HG03095 (cell line): ENCODE measurements at regions not wholly inside any gene's neighbourhood (a gene's known extent, or its start where the extent isn't known, plus 50 kb on each side); places are given as distances from the start of the nearest gene placed in this dataset.

Experiments
- ATAC-seq: cut with Tn5 transposase; IDR thresholded peaks from one replicate; pipeline ENCODE4 v1.9.1; 2021; ENCODE audit warnings: moderate library complexity; ENCODE audit not compliant: unreplicated experiment

DNA sequence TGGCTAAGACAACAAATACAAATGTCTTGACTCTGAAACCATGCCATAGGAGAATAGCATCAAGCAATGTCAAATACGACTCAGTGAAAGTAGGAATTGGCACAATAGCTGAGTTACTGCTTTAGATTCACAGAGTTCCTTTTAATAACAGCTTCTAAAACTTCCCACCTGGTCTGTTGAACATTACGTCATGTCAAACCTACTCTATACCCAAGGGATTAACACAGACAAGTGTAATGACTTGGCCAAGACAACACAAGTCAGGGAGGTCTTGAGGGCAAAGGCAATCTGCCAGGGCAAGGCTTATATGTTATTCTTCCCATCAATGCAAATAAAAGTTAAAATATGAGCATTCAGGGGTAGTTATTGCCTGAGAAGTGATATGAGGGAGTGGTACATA, 265.1 kb upstream of the PRDM1 start:
- ATAC-seq: no peak

DNA sequence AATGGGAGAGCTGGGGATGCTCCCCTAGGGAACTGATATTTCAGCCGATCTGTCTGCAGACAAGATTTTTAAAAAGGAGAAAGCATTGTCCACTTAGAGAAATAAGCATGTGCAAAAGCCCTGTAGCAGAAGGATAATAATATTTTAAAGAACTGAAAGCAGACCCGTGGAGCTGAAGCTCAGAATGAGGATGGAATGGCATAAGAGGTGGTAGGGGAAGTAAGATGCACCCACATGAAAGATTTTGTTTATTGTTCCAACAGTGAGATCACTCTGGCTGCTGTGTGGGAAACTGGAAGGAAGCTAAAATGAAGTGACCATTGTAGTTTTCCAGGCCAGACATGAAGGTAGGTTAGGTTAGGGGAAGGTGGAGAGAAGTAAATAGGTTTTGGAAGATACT, 266.4 kb upstream of the PRDM1 start:
- ATAC-seq: no peak

DNA sequence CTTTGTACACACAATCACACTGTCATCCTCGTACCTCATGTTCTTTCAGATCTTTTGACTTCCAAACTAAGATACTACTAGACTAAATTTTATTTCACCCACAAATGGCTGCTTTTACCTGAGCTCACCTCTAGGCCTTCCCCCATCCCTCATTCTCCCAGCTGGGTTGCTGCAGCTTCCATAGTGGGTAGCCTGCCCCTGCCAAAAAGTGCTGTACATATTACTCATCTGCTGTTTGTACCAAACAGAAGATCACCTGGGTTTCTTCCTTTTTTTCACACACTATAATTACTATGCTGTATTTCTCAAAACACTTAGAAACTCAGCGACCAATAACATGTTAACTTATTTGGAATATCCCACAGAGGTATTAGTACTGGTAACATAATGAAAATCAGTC, 267.6 kb upstream of the PRDM1 start:
- no peak for ATAC-seq

DNA sequence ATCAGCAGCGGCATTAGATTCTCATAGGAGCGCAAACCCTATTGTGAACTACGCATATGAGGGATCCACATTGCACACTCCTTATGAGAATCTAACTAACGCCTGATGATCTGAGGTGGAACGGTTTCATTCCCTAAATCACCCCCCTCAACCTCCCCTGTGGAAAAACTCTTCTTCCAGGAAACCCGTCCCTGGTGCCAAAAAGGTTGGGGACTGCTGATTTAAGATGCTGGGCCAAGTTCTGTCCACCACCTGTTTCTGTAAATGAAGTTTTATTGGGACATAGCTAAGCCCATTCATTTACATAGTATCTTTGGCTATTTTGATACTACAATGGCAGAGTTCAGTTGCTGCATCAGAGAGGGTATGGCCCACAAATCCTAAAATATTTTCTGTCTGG, 268.2 kb upstream of the PRDM1 start:
- ATAC-seq: no peak

DNA sequence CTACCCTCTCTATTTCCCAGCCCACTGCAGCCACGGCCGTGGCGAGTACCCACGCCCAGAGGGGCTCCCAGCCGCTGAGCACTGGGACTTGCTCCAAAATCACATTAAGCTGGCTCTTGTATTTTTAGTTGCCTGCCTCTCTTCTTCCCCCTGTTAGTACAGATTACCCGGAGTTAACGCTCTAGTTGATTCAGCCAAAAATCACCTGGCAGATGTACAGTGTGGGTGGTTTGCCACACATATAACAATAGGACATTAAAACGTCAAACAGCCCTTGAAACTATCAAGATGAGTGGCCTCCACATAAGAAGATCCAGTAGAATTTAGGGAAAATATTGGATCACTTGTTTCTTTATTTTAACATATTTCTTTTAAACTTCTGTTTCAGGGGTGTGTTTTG, 268.8 kb upstream of the PRDM1 start:
- ATAC-seq: no peak

DNA sequence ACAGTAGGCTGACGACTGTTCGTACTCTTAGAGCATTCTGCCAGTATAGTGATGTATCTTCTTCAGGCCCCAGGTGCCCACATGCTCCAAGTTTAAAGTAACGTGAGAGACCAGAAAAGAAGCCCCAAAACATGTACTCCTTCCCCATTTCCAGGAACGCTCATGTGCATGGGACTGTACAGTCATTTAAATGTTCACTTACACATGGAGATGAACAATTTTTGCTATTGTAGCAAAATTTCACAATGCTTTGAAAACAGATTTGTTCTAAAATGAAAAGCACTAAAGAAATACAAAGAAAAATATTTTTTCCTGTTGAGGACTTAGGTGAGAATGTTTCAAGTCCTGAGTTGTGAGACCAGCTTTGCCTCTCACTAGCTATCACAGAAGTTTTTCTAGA, 269.3 kb upstream of the PRDM1 start:
- no peak for ATAC-seq

DNA sequence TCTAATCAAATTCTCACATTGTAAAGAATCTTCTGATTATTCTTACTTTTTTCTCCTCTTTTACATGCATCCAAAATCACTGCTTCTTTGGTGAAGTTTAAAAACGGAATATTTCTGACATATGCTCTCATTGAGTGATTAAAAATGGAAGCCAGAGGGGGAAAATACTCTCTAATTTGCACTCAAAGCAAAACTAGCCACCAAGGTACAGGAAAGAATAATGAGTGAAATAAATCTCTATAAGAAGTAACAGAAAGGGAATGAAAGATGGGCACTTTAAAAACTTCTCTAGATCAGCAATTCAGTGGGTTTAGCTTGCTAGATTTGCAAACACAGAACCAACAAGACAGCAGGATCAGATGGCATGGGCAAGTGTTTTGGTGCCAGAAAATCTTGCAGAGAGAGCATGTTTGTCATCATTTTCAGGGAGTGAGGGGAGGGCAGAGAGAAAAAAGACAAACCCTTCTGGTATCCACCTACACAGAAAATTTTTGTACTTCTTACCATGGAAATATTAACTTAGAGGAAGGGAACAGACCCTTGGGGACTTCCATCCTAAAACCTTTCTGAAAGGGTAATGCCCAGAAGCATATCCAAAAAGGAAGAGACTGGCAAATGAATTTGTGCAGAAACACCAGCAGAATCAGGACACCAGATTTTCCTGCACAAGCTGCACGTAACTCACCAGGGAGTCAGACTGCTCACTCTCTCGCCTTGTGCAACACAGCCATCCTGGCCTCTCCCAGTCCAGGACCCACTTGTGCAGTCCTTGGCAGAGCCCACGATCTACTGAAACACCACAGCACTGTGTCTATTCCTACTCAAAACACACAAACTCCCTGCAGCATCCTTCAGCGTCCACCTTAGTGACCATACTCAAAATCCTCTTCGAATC, 270.2 kb upstream of the PRDM1 start:
- no peak for ATAC-seq

- no peak for ATAC-seq
Observed at GRCh38 chr6:105814745-105815536, 271.2 kb upstream of the PRDM1 start.

- ATAC-seq: no peak
Observed at GRCh38 chr6:105810922-105811482, 275.1 kb upstream of the PRDM1 start.

DNA sequence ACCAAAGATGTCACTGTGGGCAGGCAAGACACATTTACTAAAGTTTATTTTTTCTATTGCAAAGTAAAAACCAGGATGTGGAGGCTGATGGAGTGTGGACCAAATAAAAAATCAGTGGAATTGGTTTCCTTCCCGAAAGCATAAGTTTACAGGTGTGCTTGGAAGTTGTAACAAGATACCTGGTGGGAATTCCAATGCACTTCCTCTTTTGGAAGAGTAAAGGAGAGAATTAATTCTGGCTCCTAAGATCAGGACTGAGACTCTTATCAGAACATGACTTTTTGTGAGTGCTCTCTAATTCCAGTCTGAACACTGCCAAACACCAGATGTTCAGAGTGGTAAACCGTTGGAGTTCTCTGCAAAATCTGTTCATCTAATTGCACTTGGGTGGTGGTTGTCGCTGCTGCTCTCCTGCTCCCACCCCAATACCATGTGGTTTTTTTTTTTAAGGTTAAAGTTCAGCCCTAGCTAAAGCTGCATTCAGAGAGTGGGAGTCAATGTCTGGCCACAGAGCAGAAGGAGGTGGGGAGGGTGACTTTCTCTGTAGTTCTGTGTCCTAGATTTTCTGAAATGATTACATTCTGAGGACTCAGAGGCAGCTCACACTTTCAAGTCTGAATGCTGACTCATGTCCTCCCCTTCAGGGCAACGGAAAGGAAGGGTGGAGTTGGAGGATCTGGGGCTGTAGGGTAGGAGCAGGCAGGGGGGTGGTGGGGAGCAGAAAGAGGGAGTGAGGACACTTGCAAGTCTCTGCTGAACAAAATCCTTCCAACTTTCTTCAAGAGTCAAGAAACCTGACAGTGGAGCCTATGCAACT, 275.8 kb upstream of the PRDM1 start:
- no peak for ATAC-seq

- no peak for ATAC-seq
Observed at GRCh38 chr6:105808571-105808970, 277.6 kb upstream of the PRDM1 start.

DNA sequence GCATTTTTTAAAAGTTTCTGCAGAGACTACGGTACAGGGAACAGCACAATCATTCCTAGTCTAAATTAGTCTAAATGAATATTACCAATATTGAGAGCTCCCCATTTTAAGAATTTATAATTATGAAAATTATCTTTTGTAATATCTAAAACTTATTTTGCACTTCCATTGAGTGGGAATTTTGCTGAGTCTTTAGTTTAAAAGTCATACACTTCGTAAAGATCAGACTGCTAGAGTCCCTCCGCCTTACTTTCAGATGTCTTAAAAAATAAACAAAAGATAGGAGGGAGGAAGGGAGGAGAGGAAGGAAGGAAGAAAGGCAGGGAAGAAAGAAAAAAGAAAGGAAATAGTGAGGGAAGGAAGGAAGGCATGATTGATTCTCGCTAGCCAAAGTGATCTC, 278.2 kb upstream of the PRDM1 start:
- ATAC-seq: no peak

DNA sequence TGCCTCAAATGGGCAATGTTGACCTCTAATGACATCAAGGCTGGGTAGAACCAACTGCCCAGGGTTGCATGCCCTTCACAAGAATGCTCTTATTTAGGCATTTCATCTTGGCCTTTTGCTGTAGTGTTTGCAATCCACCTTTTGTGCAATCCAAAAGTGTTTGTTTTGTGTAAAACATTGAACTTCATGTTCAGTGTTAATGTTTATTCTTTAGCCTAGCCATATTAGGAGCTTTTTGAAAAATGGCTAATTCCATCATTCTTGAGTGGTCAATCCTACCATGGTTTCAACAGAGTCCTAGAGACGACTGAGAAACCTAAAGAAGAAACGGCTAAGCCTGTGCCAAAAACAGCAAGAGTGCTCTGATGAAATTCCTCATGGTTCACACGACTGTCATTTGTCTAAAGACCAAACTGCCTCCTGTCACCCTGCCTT, 279.6 kb upstream of the PRDM1 start:
- no peak for ATAC-seq

DNA sequence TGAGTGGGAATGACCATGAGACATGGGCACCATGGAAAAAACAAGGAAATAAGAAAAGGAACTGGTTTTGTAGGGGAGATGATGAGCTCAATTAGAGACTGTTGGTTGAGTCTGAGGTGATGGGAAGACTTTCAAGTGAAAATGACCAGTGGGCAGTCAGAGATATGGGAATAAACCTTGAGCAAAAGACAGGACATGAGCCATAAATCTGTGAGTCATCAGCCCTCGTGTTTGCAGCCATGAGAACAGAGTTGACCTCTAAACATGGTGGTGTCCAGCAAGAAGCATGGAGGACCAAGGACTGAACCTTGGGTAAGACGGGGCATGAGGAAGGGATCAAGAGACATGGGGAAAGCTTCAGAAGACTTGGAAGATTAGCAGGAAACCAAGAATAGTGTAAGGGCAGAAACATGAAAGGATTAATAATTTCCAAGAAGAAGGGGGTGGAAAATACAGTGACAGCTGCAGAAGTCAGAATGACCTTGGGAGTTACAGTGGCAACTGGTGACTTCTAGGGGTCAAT, 280.6 kb upstream of the PRDM1 start:
- ATAC-seq: no peak

DNA sequence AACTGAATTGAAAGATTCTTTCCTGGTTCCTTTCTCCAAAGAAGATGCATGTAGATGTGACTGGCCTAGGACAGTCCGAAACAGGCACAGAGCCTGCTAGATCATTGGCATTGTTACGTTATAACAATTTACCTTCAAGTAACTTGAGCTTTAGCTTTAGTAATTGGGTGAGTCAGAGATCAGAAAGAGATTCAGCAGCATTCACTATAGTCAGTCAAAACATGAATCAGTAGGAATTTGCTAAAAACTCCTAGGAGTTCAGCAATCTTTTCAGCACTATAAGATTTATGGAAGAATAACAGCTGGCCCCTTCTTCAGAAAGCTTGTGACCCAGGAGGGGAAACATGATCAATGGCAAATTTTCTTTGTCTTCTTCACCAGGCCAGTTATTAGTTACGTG, 281.7 kb upstream of the PRDM1 start:
- no peak for ATAC-seq

DNA sequence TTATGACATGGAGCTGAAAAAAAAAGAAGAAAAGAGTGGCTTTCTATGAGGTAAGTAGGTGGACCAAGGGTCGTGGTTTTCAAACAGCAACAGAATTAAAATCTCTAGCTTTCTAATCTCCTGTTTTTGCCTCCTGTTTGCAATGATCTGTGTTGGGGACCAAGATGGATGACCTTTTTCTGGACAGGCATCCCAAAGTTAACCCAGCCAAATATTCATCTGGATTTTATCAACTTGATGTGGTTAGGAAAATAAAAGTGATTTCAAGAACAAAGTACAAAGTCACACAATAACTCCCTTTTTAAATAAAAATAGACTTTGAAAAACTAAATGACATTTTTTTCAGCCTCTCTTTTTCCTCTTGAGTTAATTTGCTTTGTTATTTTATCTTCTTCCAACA, 282.1 kb upstream of the PRDM1 start:
- ATAC-seq: no peak

- no peak for ATAC-seq
Observed at GRCh38 chr6:105803442-105803841, 282.7 kb upstream of the PRDM1 start.

GRCh38 chr6:105802703-105803102, 283.4 kb upstream of the PRDM1 start:
- no peak for ATAC-seq

DNA sequence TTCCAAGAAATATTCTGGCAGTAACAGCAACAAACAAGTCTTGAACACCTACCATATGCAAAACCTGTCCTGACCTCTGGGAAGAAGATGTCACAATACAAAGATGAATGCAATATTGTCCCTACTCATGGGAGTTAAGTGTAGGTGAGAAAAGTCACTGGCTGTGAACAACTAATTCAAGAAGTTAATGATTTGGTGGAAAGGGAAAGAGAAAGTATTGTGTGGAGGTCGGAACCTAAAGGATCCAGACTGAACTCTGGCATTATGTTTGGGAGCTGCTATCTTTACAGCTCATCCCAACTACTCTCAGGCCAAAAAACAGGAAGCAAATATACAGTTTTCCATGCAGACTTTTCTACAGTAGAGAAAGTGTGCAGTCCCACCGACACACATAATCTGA, 285.3 kb upstream of the PRDM1 start:
- no peak for ATAC-seq

DNA sequence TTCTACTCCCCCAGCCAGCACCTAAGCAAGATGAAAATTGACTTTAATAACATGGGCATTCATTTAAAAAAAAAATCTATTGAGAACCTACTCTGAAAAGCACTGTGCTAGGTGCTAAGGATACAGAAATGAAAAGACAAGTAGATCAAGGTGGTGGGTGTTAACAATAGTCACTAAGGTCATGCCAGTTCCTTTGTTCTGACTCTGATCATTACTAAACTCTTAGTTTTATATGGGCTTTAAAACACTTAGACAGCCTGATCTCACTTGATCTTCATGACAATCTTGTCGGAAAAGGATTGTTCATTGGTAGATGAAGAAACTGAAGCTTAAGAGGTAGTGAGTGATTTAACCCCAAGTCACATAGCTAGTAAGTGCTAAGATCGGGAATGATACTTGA, 285.7 kb upstream of the PRDM1 start:
- ATAC-seq: no peak

DNA sequence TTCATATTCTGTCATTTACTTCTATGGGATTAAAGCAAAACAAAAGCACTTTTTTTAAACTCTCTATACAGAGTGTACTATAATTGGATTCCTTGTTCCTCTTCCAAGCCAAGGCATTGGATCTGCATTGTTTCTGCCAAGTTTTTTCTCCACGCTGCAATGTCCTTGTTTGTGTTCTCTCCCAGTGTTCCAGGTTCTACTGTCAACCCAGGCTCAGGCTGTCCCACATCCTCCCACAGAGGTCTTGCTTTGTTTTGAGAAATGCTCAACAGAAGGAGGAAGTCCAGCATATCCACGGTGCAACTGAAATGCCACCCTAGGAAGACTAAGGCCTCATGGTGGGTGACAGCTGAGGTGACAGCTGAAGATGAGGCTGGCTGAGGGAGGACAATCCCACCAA, 287.1 kb upstream of the PRDM1 start:
- ATAC-seq: no peak
